SU-DHL-6 (cell line): ENCODE measurements at regions not wholly inside any gene's neighbourhood (a gene's known extent, or its start where the extent isn't known, plus 50 kb on each side); places are given as distances from the start of the nearest gene placed in this dataset.

Source experiments
- H2AFZ ChIP-seq: fragments of 200-600 bp; sonication (generic); 2 replicates; pipeline ENCODE4 v1.6.1; 2014; ENCODE audit warnings: low read depth, mild to moderate bottlenecking, moderate library complexity, mixed read lengths, antibody characterized with exemption, low read length; ENCODE audit not compliant: severe bottlenecking
- H3F3A ChIP-seq: fragments of 200-600 bp; shearing (Covaris generic); 2 replicates; pipeline ENCODE4 v1.6.0; 2016; ENCODE audit warnings: antibody characterized with exemption, mild to moderate bottlenecking; ENCODE audit not compliant: insufficient read depth
- H3K27ac ChIP-seq: fragments of 200-600 bp; sonication (generic); 2 replicates; pipeline ENCODE4 v1.5.1; 2016; ENCODE audit warnings: low read depth, mild to moderate bottlenecking, low read length, moderate library complexity, mixed read lengths
- H3K27me3 ChIP-seq: fragments of 200-600 bp; sonication (generic), shearing (Covaris generic); 2 replicates; pipeline ENCODE4 v1.6.0; 2014; ENCODE audit warnings: mild to moderate bottlenecking, low read length
- H3K36me3 ChIP-seq: fragments of 200-600 bp; sonication (generic); 2 replicates; pipeline ENCODE4 v1.6.1; 2014; ENCODE audit warnings: mild to moderate bottlenecking, low read length, mixed read lengths
- H3K4me2 ChIP-seq: fragments of 300-600, 200-600 bp; shearing (Covaris generic), sonication (generic); 2 replicates; pipeline ENCODE4 v1.6.0; 2014; ENCODE audit warnings: low read length, low read depth, mild to moderate bottlenecking; ENCODE audit not compliant: poor library complexity, severe bottlenecking
- H3K4me3 ChIP-seq: fragments of 200-600 bp; sonication (generic); 2 replicates; pipeline ENCODE4 v1.5.1; 2014; ENCODE audit warnings: antibody characterized with exemption, low read length, mild to moderate bottlenecking, mixed read lengths; ENCODE audit not compliant: insufficient read depth, poor library complexity, severe bottlenecking
- H3K79me2 ChIP-seq: fragments of 200-600 bp; sonication (generic); 2 replicates; pipeline ENCODE4 v1.6.1; 2014; ENCODE audit warnings: mild to moderate bottlenecking, low read length, moderate library complexity; ENCODE audit not compliant: insufficient read depth
- H3K9ac ChIP-seq: fragments of 200-600 bp; sonication (generic); 2 replicates; pipeline ENCODE4 v1.7.0; 2014; ENCODE audit warnings: mild to moderate bottlenecking, low read length
- H3K9me2 ChIP-seq: fragments of 200-600 bp; sonication (generic); replicated peaks from 2 replicates; pipeline ENCODE4 v1.6.1; 2014; ENCODE audit warnings: low read length; ENCODE audit not compliant: insufficient read depth
- H3K9me3 ChIP-seq: fragments of 200-600 bp; sonication (generic); 2 replicates; pipeline ENCODE4 v1.6.1; 2014; ENCODE audit warnings: low read length, mixed read lengths; ENCODE audit not compliant: insufficient read depth
- H4K20me1 ChIP-seq: fragments of 200-600 bp; sonication (generic); 2 replicates; pipeline ENCODE4 v1.6.1; 2014; ENCODE audit warnings: low read depth, mild to moderate bottlenecking, antibody characterized with exemption, low read length, moderate library complexity, mixed read lengths
- EZH2phosphoT487 ChIP-seq: fragments of 200-600 bp; sonication (generic), shearing (Covaris generic); conservative IDR thresholded peaks from 2 replicates; pipeline ENCODE4 v1.6.1; 2018; ENCODE audit warnings: mild to moderate bottlenecking, antibody characterized with exemption, low read length, moderate library complexity, mixed read lengths
- TF ChIP-seq, protein P1 (sequence below): fragments of 200-600 bp; sonication (generic); IDR thresholded peaks from one replicate; pipeline ENCODE4 v1.5.1; 2017; ENCODE audit warnings: antibody characterized with exemption, mild to moderate bottlenecking, low read length, moderate library complexity; ENCODE audit not compliant: insufficient read depth, poor library complexity, severe bottlenecking

- no peaks in the 10 kb centered on the region for H3K9me2 ChIP-seq
- no peaks in the 10 kb centered on the region for H3F3A ChIP-seq
- H3K4me2 ChIP-seq, result no peak overlapping the region
- no peaks in the 10 kb centered on the region for H3K36me3 ChIP-seq
- no peak overlapping the region for H3K27ac ChIP-seq
- H3K79me2 ChIP-seq, result no peaks in the 10 kb centered on the region
- TF ChIP-seq, protein P1, sequence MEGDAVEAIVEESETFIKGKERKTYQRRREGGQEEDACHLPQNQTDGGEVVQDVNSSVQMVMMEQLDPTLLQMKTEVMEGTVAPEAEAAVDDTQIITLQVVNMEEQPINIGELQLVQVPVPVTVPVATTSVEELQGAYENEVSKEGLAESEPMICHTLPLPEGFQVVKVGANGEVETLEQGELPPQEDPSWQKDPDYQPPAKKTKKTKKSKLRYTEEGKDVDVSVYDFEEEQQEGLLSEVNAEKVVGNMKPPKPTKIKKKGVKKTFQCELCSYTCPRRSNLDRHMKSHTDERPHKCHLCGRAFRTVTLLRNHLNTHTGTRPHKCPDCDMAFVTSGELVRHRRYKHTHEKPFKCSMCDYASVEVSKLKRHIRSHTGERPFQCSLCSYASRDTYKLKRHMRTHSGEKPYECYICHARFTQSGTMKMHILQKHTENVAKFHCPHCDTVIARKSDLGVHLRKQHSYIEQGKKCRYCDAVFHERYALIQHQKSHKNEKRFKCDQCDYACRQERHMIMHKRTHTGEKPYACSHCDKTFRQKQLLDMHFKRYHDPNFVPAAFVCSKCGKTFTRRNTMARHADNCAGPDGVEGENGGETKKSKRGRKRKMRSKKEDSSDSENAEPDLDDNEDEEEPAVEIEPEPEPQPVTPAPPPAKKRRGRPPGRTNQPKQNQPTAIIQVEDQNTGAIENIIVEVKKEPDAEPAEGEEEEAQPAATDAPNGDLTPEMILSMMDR, result peak; percentile 41
- no peak for TF ChIP-seq EZH2phosphoT487
- H3K4me3 ChIP-seq, result no peak overlapping the region
- no peaks in the 10 kb centered on the region for H4K20me1 ChIP-seq
- no peaks in the 10 kb centered on the region for H3K9me3 ChIP-seq
- no peak overlapping the region for H3K9ac ChIP-seq
- no peaks in the 10 kb centered on the region for H3K27me3 ChIP-seq
- H2AFZ ChIP-seq, result no peak overlapping the region
Measured at GRCh38 chr2:224284134-224284946, 117.6 kb downstream of the FAM124B start.

DNA sequence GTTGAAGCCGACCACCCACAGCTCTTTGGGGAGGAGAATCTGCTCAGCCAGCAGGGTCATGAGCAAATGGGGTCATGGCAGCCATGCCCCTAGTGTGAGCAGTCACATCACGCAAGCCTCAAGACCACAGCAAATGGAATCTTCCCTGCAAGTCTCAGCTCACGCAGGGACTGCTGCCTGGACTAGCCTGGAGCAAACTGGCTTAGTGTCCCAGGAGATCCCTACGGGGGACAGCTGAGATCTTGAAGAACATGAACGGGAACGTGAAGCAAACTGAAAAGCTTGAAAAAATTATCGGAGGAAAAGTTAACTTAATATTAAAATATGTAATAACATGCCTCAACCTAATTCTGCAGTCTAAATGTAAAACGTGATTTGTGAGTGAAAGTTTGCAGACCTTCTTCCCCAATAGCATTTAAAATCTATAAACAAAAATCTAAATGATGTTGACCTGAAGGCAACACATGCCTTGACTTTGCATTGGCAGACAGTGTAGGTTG, 118.4 kb downstream of the FAM124B start:
- H3K27ac ChIP-seq, result no peak overlapping the region
- H3K9ac ChIP-seq, result no peak overlapping the region
- H2AFZ ChIP-seq, result no peak overlapping the region
- H3K36me3 ChIP-seq, result no peaks in the 10 kb centered on the region
- no peaks in the 10 kb centered on the region for H3K9me2 ChIP-seq
- TF ChIP-seq EZH2phosphoT487, result no peak
- TF ChIP-seq, protein P1, result no peak
- no peaks in the 10 kb centered on the region for H3F3A ChIP-seq
- H3K4me3 ChIP-seq, result no peak overlapping the region
- no peaks in the 10 kb centered on the region for H3K9me3 ChIP-seq
- no peaks in the 10 kb centered on the region for H3K27me3 ChIP-seq
- no peaks in the 10 kb centered on the region for H4K20me1 ChIP-seq
- H3K79me2 ChIP-seq, result no peaks in the 10 kb centered on the region
- H3K4me2 ChIP-seq, result no peak overlapping the region

GRCh38 chr2:224281374-224281773, 120.5 kb downstream of the FAM124B start:
- no peaks in the 10 kb centered on the region for H4K20me1 ChIP-seq
- H3K4me2 ChIP-seq, result no peak overlapping the region
- no peaks in the 10 kb centered on the region for H3K36me3 ChIP-seq
- no peaks in the 10 kb centered on the region for H3K27me3 ChIP-seq
- no peak overlapping the region for H2AFZ ChIP-seq
- no peaks in the 10 kb centered on the region for H3K79me2 ChIP-seq
- no peak overlapping the region for H3K9ac ChIP-seq
- no peaks in the 10 kb centered on the region for H3F3A ChIP-seq
- H3K4me3 ChIP-seq, result no peak overlapping the region
- no peak overlapping the region for H3K27ac ChIP-seq
- no peaks in the 10 kb centered on the region for H3K9me3 ChIP-seq
- H3K9me2 ChIP-seq, result no peaks in the 10 kb centered on the region
- TF ChIP-seq EZH2phosphoT487, result no peak
- TF ChIP-seq, protein P1, result no peak
